HEK293 (cell line): ENCODE measurements at regions not wholly inside any gene's neighbourhood (a gene's known extent, or its start where the extent isn't known, plus 50 kb on each side); places are given as distances from the start of the nearest gene placed in this dataset.

Experiments used
- CTCF ChIA-PET: fragments of 350-600 bp; formaldehyde crosslinking; extraction: SDS; loops from one replicate; lab custom pipeline; 2021; ENCODE audit warnings: antibody characterized with exemption; lab: Yijun Ruan, JAX
- POLR2A ChIA-PET: fragments of 300-600 bp; formaldehyde crosslinking; extraction: SDS; loops from one replicate; lab custom pipeline; 2020; ENCODE audit warnings: antibody characterized with exemption, inconsistent platforms; lab: Yijun Ruan, JAX
- H3K27ac ChIP-seq: fragments of 200-500 bp; sonication (Bioruptor generic); 2 replicates; pipeline ENCODE4 v1.5.1; 2014; ENCODE audit warnings: low read depth, low read length, control low read depth, inconsistent platforms; ENCODE audit errors: extremely low read depth
- H3K36me3 ChIP-seq, 2 experiments: fragments of 200-500 bp in 1 of 2; sonication (Bioruptor generic) in 1 of 2; 1 replicate in 1 of 2; 2 replicates in 1 of 2; pipeline ENCODE4 v1.5.1; 2014 to 2017; ENCODE audit warnings: inconsistent platforms in 2 of 2, low read length in 2 of 2; ENCODE audit not compliant: control insufficient read depth in 2 of 2, insufficient read depth in 1 of 2
- H3K4me1 ChIP-seq: fragments of 200-500 bp; sonication (Bioruptor generic); 2 replicates; pipeline ENCODE4 v1.5.1; 2014; ENCODE audit warnings: mild to moderate bottlenecking, low read length, inconsistent platforms; ENCODE audit not compliant: control insufficient read depth, insufficient read depth
- H3K4me3 ChIP-seq: 2 replicates; pipeline ENCODE4 v1.5.1; 2011; ENCODE audit warnings: low read depth, mild to moderate bottlenecking, control low read depth, low read length, moderate library complexity
- H3K9me3 ChIP-seq: fragments of 200-500 bp; sonication (Bioruptor generic); 2 replicates; pipeline ENCODE4 v1.5.1; 2014; ENCODE audit warnings: low read depth, low read length, inconsistent platforms; ENCODE audit not compliant: control insufficient read depth, insufficient read depth
- FEZF1 ChIP-seq: fragments of 450-650 bp; formaldehyde crosslinking; IDR thresholded peaks from 2 replicates; pipeline ENCODE4 v1.5.1; 2016; ENCODE audit warnings: missing biosample characterization, missing genetic modification characterization
- HOXD13 ChIP-seq: sonication (generic); formaldehyde crosslinking; IDR thresholded peaks from 2 replicates; pipeline ENCODE4 v1.8.0; 2022; ENCODE audit warnings: missing genetic modification reagents, borderline replicate concordance
- INSM2 ChIP-seq: fragments of 450-650 bp; formaldehyde crosslinking; IDR thresholded peaks from 2 replicates; pipeline ENCODE4 v1.5.1; 2016; ENCODE audit warnings: missing biosample characterization, missing genetic modification characterization
- KLF9 ChIP-seq: fragments of 450-650 bp; formaldehyde crosslinking; IDR thresholded peaks from 2 replicates; pipeline ENCODE4 v1.5.1; 2016; ENCODE audit warnings: missing biosample characterization, missing genetic modification characterization, low read depth
- OSR2 ChIP-seq: fragments of 450-650 bp; formaldehyde crosslinking; IDR thresholded peaks from 2 replicates; pipeline ENCODE4 v1.5.1; 2016; ENCODE audit warnings: missing biosample characterization, missing genetic modification characterization
- PRDM1 ChIP-seq: fragments of 450-650 bp; formaldehyde crosslinking; IDR thresholded peaks from 2 replicates; pipeline ENCODE4; 2016; ENCODE audit warnings: missing biosample characterization, missing genetic modification characterization
- SCRT1 ChIP-seq: fragments of 450-650 bp; formaldehyde crosslinking; IDR thresholded peaks from 2 replicates; pipeline ENCODE4 v1.5.1; 2016; ENCODE audit warnings: missing biosample characterization, missing genetic modification characterization, borderline replicate concordance
- SETDB1 ChIP-seq: IDR thresholded peaks from one replicate; pipeline ENCODE4 v1.6.1; 2017; ENCODE audit warnings: mild to moderate bottlenecking, low read length, moderate library complexity, mixed read lengths; ENCODE audit not compliant: insufficient read length
- SP3 ChIP-seq: fragments of 450-650 bp; formaldehyde crosslinking; IDR thresholded peaks from 2 replicates; pipeline ENCODE4 v1.5.1; 2016; ENCODE audit warnings: missing biosample characterization, missing genetic modification characterization
- ZBTB26 ChIP-seq: fragments of 450-650 bp; formaldehyde crosslinking; optimal IDR thresholded peaks from 2 replicates; pipeline ENCODE3; 2016; ENCODE audit warnings: missing biosample characterization, mild to moderate bottlenecking, missing genetic modification characterization
- ZFP41 ChIP-seq: fragments of 450-650 bp; formaldehyde crosslinking; IDR thresholded peaks from 2 replicates; pipeline ENCODE4 v1.5.1; 2016; ENCODE audit warnings: missing biosample characterization, missing genetic modification characterization, borderline replicate concordance
- ZNF112 ChIP-seq: fragments of 450-650 bp; formaldehyde crosslinking; IDR thresholded peaks from 2 replicates; pipeline ENCODE4 v1.5.0; 2017; ENCODE audit warnings: missing biosample characterization, missing genetic modification characterization
- ZNF16 ChIP-seq: fragments of 450-650 bp; formaldehyde crosslinking; IDR thresholded peaks from 2 replicates; pipeline ENCODE4 v1.5.1; 2016; ENCODE audit warnings: low read depth, missing biosample characterization, missing genetic modification characterization
- ZNF211 ChIP-seq: fragments of 450-650 bp; formaldehyde crosslinking; IDR thresholded peaks from 2 replicates; pipeline ENCODE4 v1.5.1; 2016; ENCODE audit warnings: low read depth, missing biosample characterization, missing genetic modification characterization
- ZNF433 ChIP-seq: fragments of 450-650 bp; formaldehyde crosslinking; IDR thresholded peaks from 2 replicates; pipeline ENCODE4 v1.5.1; 2016; ENCODE audit warnings: missing biosample characterization, missing genetic modification characterization, low read depth
- ZNF501 ChIP-seq: fragments of 450-650 bp; formaldehyde crosslinking; IDR thresholded peaks from 2 replicates; pipeline ENCODE4 v1.5.1; 2016; ENCODE audit warnings: missing biosample characterization, missing genetic modification characterization
- ZNF585B ChIP-seq: fragments of 450-650 bp; formaldehyde crosslinking; IDR thresholded peaks from 2 replicates; pipeline ENCODE4 v1.5.1; 2016; ENCODE audit warnings: missing biosample characterization, missing genetic modification characterization
- ZNF596 ChIP-seq: fragments of 450-650 bp; IDR thresholded peaks from 2 replicates; pipeline ENCODE4 v1.5.0; 2018; ENCODE audit warnings: missing biosample characterization, mild to moderate bottlenecking, missing genetic modification characterization, moderate library complexity
- ZNF623 ChIP-seq: fragments of 450-650 bp; formaldehyde crosslinking; IDR thresholded peaks from 2 replicates; pipeline ENCODE4 v1.5.1; 2016; ENCODE audit warnings: missing biosample characterization, missing genetic modification characterization
- ZNF654 ChIP-seq: fragments of 450-650 bp; formaldehyde crosslinking; IDR thresholded peaks from 2 replicates; pipeline ENCODE4 v1.5.1; 2016; ENCODE audit warnings: low read depth, missing biosample characterization, missing genetic modification characterization
- ZNF658 ChIP-seq: fragments of 450-650 bp; formaldehyde crosslinking; IDR thresholded peaks from 2 replicates; pipeline ENCODE4; 2016; ENCODE audit warnings: missing biosample characterization, missing genetic modification characterization
- ZNF670 ChIP-seq: fragments of 450-650 bp; formaldehyde crosslinking; IDR thresholded peaks from 2 replicates; pipeline ENCODE4 v1.5.1; 2016; ENCODE audit warnings: missing biosample characterization, missing genetic modification characterization, low read depth
- ZSCAN5A ChIP-seq: fragments of 450-650 bp; formaldehyde crosslinking; IDR thresholded peaks from 2 replicates; pipeline ENCODE4 v1.5.1; 2016; ENCODE audit warnings: missing biosample characterization, missing genetic modification characterization
- TF ChIP-seq, protein P1 (sequence below): fragments of 450-650 bp; formaldehyde crosslinking; IDR thresholded peaks from 2 replicates; pipeline ENCODE4 v1.5.1; 2016; ENCODE audit warnings: missing biosample characterization, missing genetic modification characterization
- TF ChIP-seq, protein P2 (sequence below): fragments of 450-650 bp; formaldehyde crosslinking; IDR thresholded peaks from 2 replicates; pipeline ENCODE4 v1.5.1; 2016; ENCODE audit warnings: missing biosample characterization, missing genetic modification characterization
- TF ChIP-seq, protein P3 (sequence below): sonication (generic); formaldehyde crosslinking; IDR thresholded peaks from 2 replicates; pipeline ENCODE4 v1.8.1; 2022; ENCODE audit warnings: mild to moderate bottlenecking, moderate library complexity, missing genetic modification reagents

- Histone ChIP-seq H3K9me3 (no peaks in the 10 kb centered on the region), H3K36me3 (no peaks in the 10 kb centered on the region), H3K4me3 (no peak overlapping the region), H3K4me1 (no peaks in the 10 kb centered on the region), H3K27ac (no peak overlapping the region)
- TF ChIP-seq SETDB1 = no peak
- TF ChIP-seq ZNF501 (tag by site-specific recombination) = no peak
- no peak for TF ChIP-seq ZSCAN5A (tag by site-specific recombination)
- TF ChIP-seq ZNF670 (tag by site-specific recombination) = no peak
- no peak for TF ChIP-seq ZFP41
- TF ChIP-seq, protein P1, sequence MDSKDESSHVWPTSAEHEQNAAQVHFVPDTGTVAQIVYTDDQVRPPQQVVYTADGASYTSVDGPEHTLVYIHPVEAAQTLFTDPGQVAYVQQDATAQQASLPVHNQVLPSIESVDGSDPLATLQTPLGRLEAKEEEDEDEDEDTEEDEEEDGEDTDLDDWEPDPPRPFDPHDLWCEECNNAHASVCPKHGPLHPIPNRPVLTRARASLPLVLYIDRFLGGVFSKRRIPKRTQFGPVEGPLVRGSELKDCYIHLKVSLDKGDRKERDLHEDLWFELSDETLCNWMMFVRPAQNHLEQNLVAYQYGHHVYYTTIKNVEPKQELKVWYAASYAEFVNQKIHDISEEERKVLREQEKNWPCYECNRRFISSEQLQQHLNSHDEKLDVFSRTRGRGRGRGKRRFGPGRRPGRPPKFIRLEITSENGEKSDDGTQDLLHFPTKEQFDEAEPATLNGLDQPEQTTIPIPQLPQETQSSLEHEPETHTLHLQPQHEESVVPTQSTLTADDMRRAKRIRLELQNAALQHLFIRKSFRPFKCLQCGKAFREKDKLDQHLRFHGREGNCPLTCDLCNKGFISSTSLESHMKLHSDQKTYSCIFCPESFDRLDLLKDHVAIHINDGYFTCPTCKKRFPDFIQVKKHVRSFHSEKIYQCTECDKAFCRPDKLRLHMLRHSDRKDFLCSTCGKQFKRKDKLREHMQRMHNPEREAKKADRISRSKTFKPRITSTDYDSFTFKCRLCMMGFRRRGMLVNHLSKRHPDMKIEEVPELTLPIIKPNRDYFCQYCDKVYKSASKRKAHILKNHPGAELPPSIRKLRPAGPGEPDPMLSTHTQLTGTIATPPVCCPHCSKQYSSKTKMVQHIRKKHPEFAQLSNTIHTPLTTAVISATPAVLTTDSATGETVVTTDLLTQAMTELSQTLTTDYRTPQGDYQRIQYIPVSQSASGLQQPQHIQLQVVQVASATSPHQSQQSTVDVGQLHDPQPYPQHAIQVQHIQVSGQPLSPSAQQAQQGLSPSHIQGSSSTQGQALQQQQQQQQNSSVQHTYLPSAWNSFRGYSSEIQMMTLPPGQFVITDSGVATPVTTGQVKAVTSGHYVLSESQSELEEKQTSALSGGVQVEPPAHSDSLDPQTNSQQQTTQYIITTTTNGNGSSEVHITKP (tag by site-specific recombination) = no peak
- no peak for TF ChIP-seq ZNF112 (tag by site-specific recombination)
- TF ChIP-seq HOXD13 = no peak
- TF ChIP-seq ZNF585B (tag by site-specific recombination) = no peak
- TF ChIP-seq, protein P2, sequence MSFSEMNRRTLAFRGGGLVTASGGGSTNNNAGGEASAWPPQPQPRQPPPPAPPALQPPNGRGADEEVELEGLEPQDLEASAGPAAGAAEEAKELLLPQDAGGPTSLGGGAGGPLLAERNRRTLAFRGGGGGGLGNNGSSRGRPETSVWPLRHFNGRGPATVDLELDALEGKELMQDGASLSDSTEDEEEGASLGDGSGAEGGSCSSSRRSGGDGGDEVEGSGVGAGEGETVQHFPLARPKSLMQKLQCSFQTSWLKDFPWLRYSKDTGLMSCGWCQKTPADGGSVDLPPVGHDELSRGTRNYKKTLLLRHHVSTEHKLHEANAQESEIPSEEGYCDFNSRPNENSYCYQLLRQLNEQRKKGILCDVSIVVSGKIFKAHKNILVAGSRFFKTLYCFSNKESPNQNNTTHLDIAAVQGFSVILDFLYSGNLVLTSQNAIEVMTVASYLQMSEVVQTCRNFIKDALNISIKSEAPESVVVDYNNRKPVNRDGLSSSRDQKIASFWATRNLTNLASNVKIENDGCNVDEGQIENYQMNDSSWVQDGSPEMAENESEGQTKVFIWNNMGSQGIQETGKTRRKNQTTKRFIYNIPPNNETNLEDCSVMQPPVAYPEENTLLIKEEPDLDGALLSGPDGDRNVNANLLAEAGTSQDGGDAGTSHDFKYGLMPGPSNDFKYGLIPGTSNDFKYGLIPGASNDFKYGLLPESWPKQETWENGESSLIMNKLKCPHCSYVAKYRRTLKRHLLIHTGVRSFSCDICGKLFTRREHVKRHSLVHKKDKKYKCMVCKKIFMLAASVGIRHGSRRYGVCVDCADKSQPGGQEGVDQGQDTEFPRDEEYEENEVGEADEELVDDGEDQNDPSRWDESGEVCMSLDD (tag by site-specific recombination) = no peak
- TF ChIP-seq OSR2 (tag by site-specific recombination) = no peak
- no peak for TF ChIP-seq ZNF658
- no peak for TF ChIP-seq SP3
- TF ChIP-seq ZNF623 (tag by site-specific recombination) = no peak
- TF ChIP-seq ZNF433 = no peak
- no peak for TF ChIP-seq PRDM1 (tag by site-specific recombination)
- ChIA-PET CTCF (interaction anchor here (1.2 kb wide), 1 partner anchor 9 kb away, joined by 4 read pairs; no protein-coding TSS in a partner anchor), POLR2A (no interaction called here)
Observed at GRCh38 chr16:48086422-48086821, 69.4 kb downstream of the ABCC12 start.

- CTCF ChIA-PET = interaction anchor here (0.6 to 1.2 kb wide), 2 partner anchors 9 to 70 kb away, joined by 3 to 4 read pairs; no protein-coding TSS in a partner anchor
- Histone ChIP-seq H3K27ac (no peak overlapping the region), H3K4me1 (no peaks in the 10 kb centered on the region), H3K4me3 (no peak overlapping the region), H3K36me3 (no peaks in the 10 kb centered on the region), H3K9me3 (no peaks in the 10 kb centered on the region)
- POLR2A ChIA-PET = no interaction called here
- no peak for TF ChIP-seq ZBTB26 (tag by site-specific recombination)
- no peak for TF ChIP-seq FEZF1
- no peak for TF ChIP-seq ZNF211 (tag by site-specific recombination)
- TF ChIP-seq KLF9 (tag by site-specific recombination) = no peak
- no peak for TF ChIP-seq ZNF596 (tag by site-specific recombination)
- TF ChIP-seq ZNF654 (tag by site-specific recombination) = no peak
- TF ChIP-seq ZNF16 (tag by site-specific recombination) = no peak
- TF ChIP-seq, protein P3, sequence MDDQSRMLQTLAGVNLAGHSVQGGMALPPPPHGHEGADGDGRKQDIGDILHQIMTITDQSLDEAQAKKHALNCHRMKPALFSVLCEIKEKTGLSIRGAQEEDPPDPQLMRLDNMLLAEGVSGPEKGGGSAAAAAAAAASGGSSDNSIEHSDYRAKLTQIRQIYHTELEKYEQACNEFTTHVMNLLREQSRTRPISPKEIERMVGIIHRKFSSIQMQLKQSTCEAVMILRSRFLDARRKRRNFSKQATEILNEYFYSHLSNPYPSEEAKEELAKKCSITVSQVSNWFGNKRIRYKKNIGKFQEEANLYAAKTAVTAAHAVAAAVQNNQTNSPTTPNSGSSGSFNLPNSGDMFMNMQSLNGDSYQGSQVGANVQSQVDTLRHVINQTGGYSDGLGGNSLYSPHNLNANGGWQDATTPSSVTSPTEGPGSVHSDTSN = no peak
- TF ChIP-seq SCRT1 (tag by site-specific recombination) = no peak
- no peak for TF ChIP-seq INSM2 (tag by site-specific recombination)
Observed at GRCh38 chr16:48085729-48086128, 70.1 kb downstream of the ABCC12 start.
